ENCODE measurements at regions not wholly inside any gene's neighbourhood (a gene's known extent, or its start where the extent isn't known, plus 50 kb on each side); places are given as distances from the start of the nearest gene placed in this dataset.
"Not testable (repeated sequence)": the region's sequence is repeated elsewhere in the genome, so short reads cannot be mapped to it uniquely, and the experiment has no call there.

GRCh38 chr16:26959416-26960009 lies 107.2 kb upstream of the C16orf82 start:
- no peak for ATAC-seq (ENCODE audit: poor library complexity)
- intact Hi-C loops (cut with DNase I), result no loop called here
- no peak for DNase-seq

- intact Hi-C loops (cut with DNase I), result no loop called here
- no peak for DNase-seq
- ATAC-seq (ENCODE audit: poor library complexity), result no peak
These were observed 105.3 kb upstream of the C16orf82 start for GRCh38 chr16:26961459-26961858.

- no peak for DNase-seq
- intact Hi-C loops (cut with DNase I), result no loop called here
- ATAC-seq (ENCODE audit: poor library complexity), result no peak
These were observed 103.6 kb upstream of the C16orf82 start for GRCh38 chr16:26963109-26963508.

GRCh38 chr16:26969589-26970231 lies 97.0 kb upstream of the C16orf82 start:
- no peak for ATAC-seq (ENCODE audit: poor library complexity)
- intact Hi-C loops (cut with DNase I), result no loop called here
- no peak for DNase-seq

GRCh38 chr16:26970292-26970691 lies 96.4 kb upstream of the C16orf82 start:
- DNase-seq (no peak), ATAC-seq (ENCODE audit: poor library complexity) (no peak)
- intact Hi-C loops (cut with DNase I), result no loop called here

- intact Hi-C loops (cut with DNase I), result no loop called here
- DNase-seq (no peak), ATAC-seq (ENCODE audit: poor library complexity) (no peak)
These were observed 89.9 kb upstream of the C16orf82 start for GRCh38 chr16:26976873-26977272.

DNA sequence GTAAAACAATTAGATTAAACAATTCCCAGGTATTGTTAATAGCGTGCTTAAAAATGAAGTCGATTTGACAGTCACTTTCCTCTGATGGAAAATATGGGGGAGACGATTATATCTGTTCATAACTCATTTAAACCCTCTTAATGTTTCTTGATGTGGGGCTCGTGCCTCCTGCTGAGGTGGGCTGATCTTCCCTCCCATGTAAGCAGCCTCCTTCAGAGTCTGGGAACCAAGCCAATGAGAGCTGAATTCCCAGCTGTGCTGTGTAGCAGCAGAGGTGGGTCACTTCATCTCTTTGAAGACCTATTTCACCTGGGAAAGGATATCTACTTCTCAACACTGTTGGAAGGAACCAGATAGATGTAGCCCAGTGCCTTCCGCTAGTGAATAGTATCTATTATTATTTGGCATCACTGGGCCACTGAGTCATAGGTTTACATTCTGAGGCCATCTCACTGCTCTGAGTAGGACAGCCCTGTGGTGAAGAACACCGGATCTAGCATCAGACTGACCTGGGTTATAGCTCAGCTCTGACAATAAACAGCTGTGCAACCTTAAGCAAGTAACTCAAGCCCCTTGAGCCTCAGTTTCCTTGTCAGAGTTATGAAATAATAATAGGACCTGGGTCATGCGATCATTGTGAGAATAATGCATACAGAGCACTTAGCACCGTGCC lies 85.3 kb upstream of the C16orf82 start:
- intact Hi-C loops (cut with DNase I), result no loop called here
- DNase-seq (no peak), ATAC-seq (ENCODE audit: poor library complexity) (no peak)

GRCh38 chr16:26982422-26982821 lies 84.3 kb upstream of the C16orf82 start:
- ATAC-seq (ENCODE audit: poor library complexity), result no peak

DNA sequence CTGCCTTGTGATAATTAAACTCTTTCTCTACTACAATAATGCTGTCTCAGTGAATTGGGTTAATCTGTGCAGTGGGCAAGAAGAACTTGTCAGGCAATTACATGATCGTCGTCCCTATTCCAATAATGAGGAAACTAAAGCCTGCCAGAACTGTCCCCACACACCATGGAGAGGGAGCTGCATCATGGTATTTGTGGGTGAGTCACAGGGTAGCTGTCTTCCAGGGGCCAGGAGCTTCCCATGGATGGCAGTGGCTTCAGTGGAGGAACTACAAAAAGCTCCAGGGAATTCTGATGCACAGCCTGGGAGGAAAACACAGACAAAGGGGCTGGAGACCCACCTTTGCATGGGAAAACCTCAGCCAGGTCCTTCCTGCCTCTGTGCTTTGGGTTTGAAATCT lies 83.3 kb upstream of the C16orf82 start:
- intact Hi-C loops (cut with DNase I), result no loop called here
- no peak for DNase-seq
- no peak for ATAC-seq (ENCODE audit: poor library complexity)

More at GRCh38 chr16:26982422-26982821, 84.3 kb upstream of the C16orf82 start:
- intact Hi-C loops (cut with DNase I), result no loop called here
- DNase-seq, result no peak

DNA sequence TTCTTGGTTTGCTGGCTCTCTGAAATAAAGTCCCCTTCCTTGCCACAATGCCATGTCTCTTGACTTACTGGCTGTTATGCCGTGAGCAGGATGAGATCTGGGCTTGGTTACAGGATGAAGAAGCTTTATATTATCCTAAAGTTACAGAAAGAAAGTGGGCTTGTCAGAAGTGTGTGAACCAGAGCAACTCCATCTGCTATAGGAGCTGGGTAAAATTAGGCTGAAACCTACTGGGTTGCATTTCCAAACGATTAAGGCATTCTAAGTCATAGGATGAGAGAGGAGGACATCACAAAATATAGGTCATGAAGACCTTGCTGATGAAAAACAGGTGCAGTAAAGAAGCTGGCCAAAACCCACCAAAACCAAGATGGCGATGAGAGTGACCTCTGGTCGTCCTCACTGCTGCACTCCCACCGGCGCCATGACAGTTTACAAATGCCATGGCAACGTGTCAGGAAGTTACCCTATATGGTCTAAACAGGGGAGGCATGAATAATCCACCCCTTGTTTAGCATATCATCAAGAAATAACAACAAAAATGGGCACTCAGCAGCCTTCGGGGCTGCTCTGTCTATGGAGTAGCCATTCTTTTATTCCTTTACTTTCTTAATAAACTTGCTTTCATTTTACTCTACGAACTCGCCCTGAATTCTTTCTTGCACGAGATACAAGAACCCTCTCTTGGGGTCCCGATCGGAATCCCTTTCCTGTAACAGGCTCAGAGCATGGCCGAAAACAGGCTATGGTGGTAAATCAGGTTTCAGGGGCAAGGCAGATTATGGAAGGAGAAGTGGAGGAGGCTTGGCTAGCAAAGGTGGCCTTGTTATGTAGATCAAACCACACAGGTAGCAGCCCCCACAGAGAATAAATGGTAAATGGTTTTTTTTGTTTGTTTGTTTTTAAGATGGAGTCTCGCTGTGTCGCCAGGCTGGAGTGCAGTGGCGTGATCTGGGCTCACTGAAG lies 81.3 kb upstream of the C16orf82 start:
- intact Hi-C loops (cut with DNase I), result no loop called here

DNA sequence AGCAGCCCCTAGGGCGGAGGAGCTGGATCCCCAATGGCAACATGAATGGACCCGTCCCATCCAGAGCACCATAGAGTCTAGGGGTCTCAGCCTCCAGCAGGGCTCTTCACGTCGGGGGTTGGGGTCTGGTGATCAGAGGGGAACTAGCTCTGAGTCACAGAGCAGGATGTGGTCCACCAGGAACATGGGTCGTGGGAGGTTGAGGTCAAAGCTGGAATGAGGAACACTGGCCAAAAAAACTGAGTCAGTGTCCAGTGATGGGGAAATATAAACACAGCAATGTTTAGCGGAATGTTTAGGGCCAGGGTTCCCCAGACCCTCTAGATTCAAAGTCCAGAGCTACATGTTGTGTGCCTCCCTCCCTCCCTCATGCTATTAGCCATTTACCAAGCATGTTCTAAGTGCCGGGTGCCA lies 79.1 kb upstream of the C16orf82 start:
- no peak for ATAC-seq (ENCODE audit: poor library complexity)
- intact Hi-C loops (cut with DNase I), result no loop called here
- DNase-seq, result no peak

More for the DNA sequence above, 81.3 kb upstream of the C16orf82 start:
- DNase-seq, result no peak
- ATAC-seq (ENCODE audit: poor library complexity), result no peak

- intact Hi-C loops (cut with DNase I), result no loop called here
- ATAC-seq (ENCODE audit: poor library complexity), result no peak
- no peak for DNase-seq
These were observed 78.5 kb upstream of the C16orf82 start for GRCh38 chr16:26988186-26988585.

- intact Hi-C loops (cut with DNase I); ATAC-seq (ENCODE audit: poor library complexity); DNase-seq: not testable (repeated sequence)
These were observed 76.2 kb upstream of the C16orf82 start for GRCh38 chr16:26990384-26991120.

DNA sequence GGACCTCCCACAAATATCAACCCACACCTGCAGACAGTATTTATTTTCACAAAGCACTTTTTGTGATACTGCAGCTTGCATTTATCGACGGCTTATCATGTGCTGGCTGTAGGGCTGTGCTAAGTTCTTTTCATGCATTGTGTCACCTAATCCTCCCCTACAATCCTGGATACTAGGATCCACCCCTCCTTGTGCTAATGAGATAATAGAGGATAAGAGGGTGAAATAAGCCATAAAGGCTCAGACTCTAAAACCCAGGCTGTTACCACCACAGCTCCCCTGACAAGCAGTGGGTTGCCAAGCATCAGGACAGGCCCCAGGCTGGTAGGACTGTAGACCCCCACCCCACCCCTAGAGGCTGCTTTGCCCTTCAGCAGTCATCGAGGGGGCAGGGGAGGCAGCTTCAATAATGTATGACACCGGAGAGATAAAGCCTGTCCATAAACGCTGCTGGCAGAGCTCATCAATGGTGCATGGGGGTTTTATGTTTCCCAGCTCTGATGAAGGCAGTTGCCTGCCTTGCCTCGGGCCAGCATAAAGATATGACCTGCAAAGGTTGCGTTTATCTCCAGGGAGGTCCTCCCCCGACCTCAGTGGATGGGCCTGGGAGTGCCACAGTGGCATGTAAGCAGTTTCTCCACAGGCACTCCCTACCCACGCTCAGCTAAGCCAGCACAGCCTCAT lies 73.9 kb upstream of the C16orf82 start:
- ATAC-seq (ENCODE audit: poor library complexity) (no peak), DNase-seq (no peak)
- intact Hi-C loops (cut with DNase I), result no loop called here

DNA sequence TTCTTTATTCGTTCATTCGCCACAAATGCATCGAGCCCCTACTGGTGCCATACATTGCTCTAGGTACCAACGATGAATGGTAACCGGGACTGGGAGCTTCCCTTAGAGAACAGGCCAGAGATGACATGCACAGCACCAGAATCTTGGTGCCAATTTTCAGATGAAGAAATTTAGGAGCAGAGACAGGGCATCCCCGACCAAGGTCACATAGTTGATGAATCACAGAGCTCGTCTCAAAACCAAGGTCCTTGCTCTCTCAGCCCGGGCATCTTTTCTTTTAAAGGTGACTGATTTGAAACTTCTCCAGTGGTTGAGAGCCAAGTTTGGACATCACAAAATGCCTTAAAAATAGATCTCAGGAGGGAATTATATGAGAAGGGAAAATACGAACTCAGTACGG lies 73.2 kb upstream of the C16orf82 start:
- DNase-seq, result no peak
- ATAC-seq (ENCODE audit: poor library complexity), result no peak
- intact Hi-C loops (cut with DNase I), result no loop called here

GRCh38 chr16:26993963-26994362 lies 72.8 kb upstream of the C16orf82 start:
- no peak for ATAC-seq (ENCODE audit: poor library complexity)
- intact Hi-C loops (cut with DNase I), result no loop called here
- DNase-seq, result no peak

DNA sequence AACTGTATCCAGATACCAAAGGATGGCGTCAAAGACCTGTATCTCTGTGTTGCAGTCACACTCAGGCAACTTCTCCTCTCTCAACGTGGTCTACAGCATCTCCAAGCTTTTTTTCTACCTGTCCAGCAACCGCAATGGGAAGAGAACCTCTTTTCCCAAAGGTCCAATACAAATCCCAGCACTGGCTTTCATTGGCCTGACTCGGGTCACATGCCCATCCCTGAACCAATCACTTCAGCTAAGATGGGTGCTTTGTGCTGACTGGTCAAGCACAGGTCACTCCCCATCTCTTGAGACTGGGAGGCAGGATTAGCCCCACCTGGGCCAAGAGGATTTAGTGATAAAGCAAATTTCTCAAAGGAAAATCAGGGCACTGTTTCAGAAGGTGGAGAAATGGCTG lies 71.2 kb upstream of the C16orf82 start:
- intact Hi-C loops (cut with DNase I), result no loop called here
- ATAC-seq (ENCODE audit: poor library complexity) (no peak), DNase-seq (no peak)

DNA sequence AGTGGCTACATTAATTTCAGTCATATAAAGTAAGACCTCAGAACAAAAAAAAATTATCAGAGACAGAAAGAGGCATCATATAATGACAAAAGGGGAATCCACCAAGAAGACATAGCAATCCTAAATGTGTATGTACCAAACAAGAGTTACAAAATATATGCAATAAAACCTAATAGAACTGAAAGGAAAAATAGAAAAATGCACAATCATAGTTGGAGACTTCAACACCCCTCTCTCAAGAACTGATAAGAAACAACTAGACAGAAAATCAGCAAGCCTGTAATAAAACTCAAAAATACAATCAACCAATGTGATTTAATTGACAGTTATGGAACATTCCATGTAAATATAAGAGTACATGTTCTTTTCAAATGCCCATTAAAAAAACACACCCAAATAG lies 61.3 kb upstream of the C16orf82 start:
- ATAC-seq (ENCODE audit: poor library complexity) (no peak), DNase-seq (no peak)
- intact Hi-C loops (cut with DNase I), result no loop called here
